ENCODE measurements at regions not wholly inside any gene's neighbourhood (a gene's known extent, or its start where the extent isn't known, plus 50 kb on each side); places are given as distances from the start of the nearest gene placed in this dataset.
"Not testable (repeated sequence)": the region's sequence is repeated elsewhere in the genome, so short reads cannot be mapped to it uniquely, and the experiment has no call there.

DNA sequence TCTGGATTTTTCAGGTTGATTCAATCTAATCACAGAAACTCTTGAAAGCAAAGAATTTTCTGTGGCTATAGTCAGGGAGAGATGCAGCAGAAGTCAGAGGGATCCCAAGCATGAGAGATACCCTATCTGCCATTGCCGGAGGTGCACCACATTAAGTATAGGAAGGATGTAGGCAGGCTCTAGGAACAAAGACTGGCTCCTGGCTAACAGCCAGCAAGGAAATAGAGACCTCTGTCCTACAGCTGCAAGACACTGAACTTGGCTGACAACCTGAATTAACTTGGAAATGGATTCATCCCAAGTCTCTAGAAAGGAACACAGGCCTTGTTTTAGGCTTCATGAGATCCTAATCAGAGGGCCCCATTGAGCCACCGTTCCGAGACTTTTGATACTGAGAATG, 364.9 kb upstream of the FLRT2 start:
- peaks cover 21% of the 10 kb centered on the region for H3K9me3 Mint-ChIP-seq
- H3K36me3 Mint-ChIP-seq (ENCODE audit: low read depth): no peaks in the 10 kb centered on the region
- ATAC-seq (replicated peaks): no peak
- H3K4me1 Mint-ChIP-seq: no peaks in the 10 kb centered on the region
- no peak overlapping the region for H3K4me3 Mint-ChIP-seq
- no peaks in the 10 kb centered on the region for H3K27me3 Mint-ChIP-seq
- no peak overlapping the region for H3K27ac Mint-ChIP-seq

DNA sequence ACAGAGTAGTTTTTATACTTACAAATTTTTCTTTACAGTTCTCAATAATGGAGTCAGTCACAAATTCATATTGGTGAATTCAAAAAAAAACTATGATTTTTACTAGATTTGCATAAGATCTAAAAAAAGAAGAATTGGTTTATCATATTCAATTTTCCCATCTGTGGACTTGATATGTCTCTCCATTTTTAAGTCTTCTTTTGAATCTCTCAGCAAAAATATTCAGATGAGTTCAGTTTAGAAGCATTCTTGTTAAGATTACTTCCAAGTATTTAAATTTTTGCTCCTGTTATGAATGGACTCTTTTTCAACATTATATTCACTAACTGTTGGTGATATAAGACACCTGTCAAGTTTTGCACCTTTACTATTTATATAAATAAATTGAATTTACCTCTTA, 360.6 kb upstream of the FLRT2 start:
- Mint-ChIP-seq H3K36me3 (ENCODE audit: low read depth) (no peaks in the 10 kb centered on the region), H3K9me3 (peaks cover 4% of the 10 kb centered on the region), H3K27me3 (no peaks in the 10 kb centered on the region), H3K27ac (no peak overlapping the region), H3K4me1 (no peaks in the 10 kb centered on the region), H3K4me3 (no peak overlapping the region)
- no peak for ATAC-seq (replicated peaks)

GRCh38 chr14:85172290-85172689, 357.7 kb upstream of the FLRT2 start:
- H3K4me1 Mint-ChIP-seq: no peaks in the 10 kb centered on the region
- no peaks in the 10 kb centered on the region for H3K36me3 Mint-ChIP-seq (ENCODE audit: low read depth)
- H3K9me3 Mint-ChIP-seq: peaks cover 4% of the 10 kb centered on the region
- H3K27me3 Mint-ChIP-seq: no peaks in the 10 kb centered on the region
- no peak overlapping the region for H3K27ac Mint-ChIP-seq
- no peak for ATAC-seq (replicated peaks)
- H3K4me3 Mint-ChIP-seq: no peak overlapping the region

GRCh38 chr14:85172889-85173477, 357.0 kb upstream of the FLRT2 start:
- Mint-ChIP-seq H3K4me1 (no peaks in the 10 kb centered on the region), H3K4me3 (no peak overlapping the region), H3K27me3 (no peaks in the 10 kb centered on the region), H3K36me3 (ENCODE audit: low read depth) (no peaks in the 10 kb centered on the region), H3K27ac (no peak overlapping the region), H3K9me3 (peaks cover 4% of the 10 kb centered on the region)
- ATAC-seq (replicated peaks): no peak

GRCh38 chr14:85175556-85175955, 354.4 kb upstream of the FLRT2 start:
- Mint-ChIP-seq H3K27ac (no peak overlapping the region), H3K27me3 (no peaks in the 10 kb centered on the region), H3K4me1 (no peaks in the 10 kb centered on the region), H3K36me3 (ENCODE audit: low read depth) (no peaks in the 10 kb centered on the region), H3K9me3 (peaks cover 4% of the 10 kb centered on the region), H3K4me3 (no peak overlapping the region)
- no peak for ATAC-seq (replicated peaks)

GRCh38 chr14:85178864-85179263, 351.1 kb upstream of the FLRT2 start:
- Mint-ChIP-seq H3K27ac (no peak overlapping the region), H3K9me3 (peaks cover 6% of the 10 kb centered on the region), H3K4me3 (no peak overlapping the region), H3K4me1 (no peaks in the 10 kb centered on the region), H3K36me3 (ENCODE audit: low read depth) (no peaks in the 10 kb centered on the region), H3K27me3 (no peaks in the 10 kb centered on the region)
- no peak for ATAC-seq (replicated peaks)

- no peak for ATAC-seq (replicated peaks)
- Mint-ChIP-seq H3K36me3 (ENCODE audit: low read depth) (no peaks in the 10 kb centered on the region), H3K9me3 (peaks cover 6% of the 10 kb centered on the region), H3K27ac (no peak overlapping the region), H3K4me3 (no peak overlapping the region), H3K4me1 (no peaks in the 10 kb centered on the region), H3K27me3 (no peaks in the 10 kb centered on the region)
These were observed 349.1 kb upstream of the FLRT2 start for GRCh38 chr14:85180876-85181275.

GRCh38 chr14:85182282-85182681, 347.7 kb upstream of the FLRT2 start:
- Mint-ChIP-seq H3K27me3 (no peaks in the 10 kb centered on the region), H3K4me1 (no peaks in the 10 kb centered on the region), H3K4me3 (no peak overlapping the region), H3K9me3 (peaks cover 3% of the 10 kb centered on the region), H3K36me3 (ENCODE audit: low read depth) (no peaks in the 10 kb centered on the region), H3K27ac (no peak overlapping the region)
- ATAC-seq (replicated peaks): no peak

- peaks cover 7% of the 10 kb centered on the region for H3K9me3 Mint-ChIP-seq
- no peak overlapping the region for H3K27ac Mint-ChIP-seq
- no peak for ATAC-seq (replicated peaks)
These were observed 343.9 kb upstream of the FLRT2 start for GRCh38 chr14:85186082-85186481.

DNA sequence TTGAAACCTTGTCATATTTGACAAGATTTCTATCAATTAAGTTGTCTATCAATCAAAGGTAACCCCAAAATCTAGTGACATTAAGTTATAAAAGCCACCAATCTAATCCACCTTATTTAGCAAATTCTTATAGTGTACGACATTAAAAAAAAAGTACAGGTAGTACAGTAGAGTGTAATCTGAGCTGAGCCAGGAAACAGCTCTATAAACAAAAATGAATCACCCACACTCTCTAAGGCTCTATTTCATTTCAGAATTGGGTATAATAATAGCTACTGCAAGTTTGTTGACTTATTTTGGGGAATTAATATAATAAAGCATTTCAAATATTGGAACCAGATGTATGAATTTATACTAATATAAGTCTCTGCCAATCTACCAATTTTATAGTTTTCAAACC, 342.4 kb upstream of the FLRT2 start:
- Mint-ChIP-seq H3K36me3 (ENCODE audit: low read depth) (no peaks in the 10 kb centered on the region), H3K4me3 (no peak overlapping the region), H3K27ac (no peak overlapping the region), H3K9me3 (peaks cover 4% of the 10 kb centered on the region), H3K4me1 (no peaks in the 10 kb centered on the region), H3K27me3 (no peaks in the 10 kb centered on the region)
- ATAC-seq (replicated peaks): no peak

More at GRCh38 chr14:85186082-85186481, 343.9 kb upstream of the FLRT2 start:
- no peaks in the 10 kb centered on the region for H3K36me3 Mint-ChIP-seq (ENCODE audit: low read depth)
- H3K4me1 Mint-ChIP-seq: no peaks in the 10 kb centered on the region
- H3K4me3 Mint-ChIP-seq: no peak overlapping the region
- no peaks in the 10 kb centered on the region for H3K27me3 Mint-ChIP-seq

DNA sequence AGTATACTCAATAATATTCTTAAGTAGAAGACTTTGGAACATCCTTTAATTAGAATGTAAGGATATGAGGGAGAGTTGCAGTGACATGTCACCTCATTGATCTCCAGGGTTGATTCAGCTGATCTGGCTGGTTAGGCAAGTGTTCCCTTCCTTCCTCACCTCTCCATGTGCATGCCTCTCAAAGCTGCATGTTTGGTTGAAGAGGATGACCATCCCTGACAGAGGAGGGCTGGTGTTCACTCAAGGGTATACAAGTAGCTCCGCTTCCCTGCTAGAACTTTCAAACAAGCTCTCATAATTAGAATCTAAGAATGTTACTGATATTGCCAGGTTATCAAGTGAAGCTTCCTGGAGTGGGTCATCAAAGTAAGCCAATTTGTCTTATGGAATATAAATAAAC, 341.1 kb upstream of the FLRT2 start:
- no peaks in the 10 kb centered on the region for H3K27me3 Mint-ChIP-seq
- H3K27ac Mint-ChIP-seq: no peak overlapping the region
- no peak for ATAC-seq (replicated peaks)
- H3K36me3 Mint-ChIP-seq (ENCODE audit: low read depth): no peaks in the 10 kb centered on the region
- no peak overlapping the region for H3K4me3 Mint-ChIP-seq
- H3K4me1 Mint-ChIP-seq: no peaks in the 10 kb centered on the region
- H3K9me3 Mint-ChIP-seq: peaks cover 4% of the 10 kb centered on the region

GRCh38 chr14:85189253-85189652, 340.7 kb upstream of the FLRT2 start:
- ATAC-seq (replicated peaks); H3K4me1 Mint-ChIP-seq; H3K36me3 Mint-ChIP-seq (ENCODE audit: low read depth); H3K9me3 Mint-ChIP-seq; H3K27me3 Mint-ChIP-seq; H3K27ac Mint-ChIP-seq; H3K4me3 Mint-ChIP-seq: not testable (repeated sequence)

GRCh38 chr14:85190251-85190650, 339.7 kb upstream of the FLRT2 start:
- H3K36me3 Mint-ChIP-seq (ENCODE audit: low read depth): no peaks in the 10 kb centered on the region
- no peak for ATAC-seq (replicated peaks)
- no peak overlapping the region for H3K27ac Mint-ChIP-seq
- H3K9me3 Mint-ChIP-seq: peaks cover 10% of the 10 kb centered on the region
- no peaks in the 10 kb centered on the region for H3K27me3 Mint-ChIP-seq
- H3K4me1 Mint-ChIP-seq: no peaks in the 10 kb centered on the region
- H3K4me3 Mint-ChIP-seq: no peak overlapping the region

DNA sequence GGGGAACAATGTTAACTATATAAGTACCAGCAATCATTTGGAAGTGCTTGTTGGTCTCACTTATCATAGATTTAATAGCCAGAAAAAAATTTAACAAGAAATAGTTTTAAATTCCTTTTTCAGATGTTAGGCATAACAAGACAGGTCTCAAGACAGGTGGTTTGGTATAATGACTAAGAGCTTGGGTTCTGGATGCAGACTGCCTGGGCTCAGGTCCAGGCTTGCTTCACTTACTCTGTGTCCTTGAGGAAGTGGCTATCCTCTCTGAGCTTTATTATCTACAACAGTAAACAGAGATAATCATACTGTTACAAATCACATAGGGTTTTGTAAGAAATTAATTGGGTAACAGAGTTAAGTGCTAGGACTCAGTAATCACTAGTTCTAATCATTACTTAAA, 338.0 kb upstream of the FLRT2 start:
- H3K27me3 Mint-ChIP-seq: no peaks in the 10 kb centered on the region
- H3K36me3 Mint-ChIP-seq (ENCODE audit: low read depth): no peaks in the 10 kb centered on the region
- H3K4me1 Mint-ChIP-seq: no peaks in the 10 kb centered on the region
- H3K9me3 Mint-ChIP-seq: peaks cover 10% of the 10 kb centered on the region
- ATAC-seq (replicated peaks): no peak
- H3K27ac Mint-ChIP-seq: no peak overlapping the region
- no peak overlapping the region for H3K4me3 Mint-ChIP-seq

DNA sequence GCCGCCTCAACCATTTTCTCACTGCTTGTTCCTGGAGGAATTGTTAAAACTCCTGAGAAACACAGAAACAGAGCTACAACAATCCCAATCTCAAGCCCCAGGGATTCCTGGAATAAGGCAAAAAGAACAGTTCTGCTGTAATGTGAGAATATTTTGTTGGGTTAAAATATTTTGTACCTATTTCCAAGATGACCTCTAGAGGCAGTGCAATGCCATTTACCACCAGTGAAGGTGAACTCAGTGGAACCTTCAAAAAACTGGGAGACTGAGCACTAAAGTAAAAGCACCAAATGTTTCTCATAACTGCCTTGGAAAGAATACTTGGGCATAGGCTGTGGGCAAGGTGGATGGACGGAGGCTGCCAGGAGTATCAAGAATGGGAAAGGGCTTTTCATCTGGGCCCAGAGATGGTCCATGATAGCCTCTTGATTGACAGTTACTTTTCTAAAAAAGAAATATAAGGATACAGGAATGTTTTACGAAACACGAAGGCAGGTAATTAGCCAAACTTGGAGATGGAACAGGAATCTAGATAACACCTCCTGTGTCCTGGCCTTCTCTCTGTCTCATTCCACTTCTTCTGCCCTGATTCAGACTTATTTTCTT, 334.0 kb upstream of the FLRT2 start:
- Mint-ChIP-seq H3K9me3 (peaks cover 9% of the 10 kb centered on the region), H3K4me3 (no peak overlapping the region), H3K36me3 (ENCODE audit: low read depth) (no peaks in the 10 kb centered on the region), H3K27ac (no peak overlapping the region), H3K27me3 (no peaks in the 10 kb centered on the region), H3K4me1 (no peaks in the 10 kb centered on the region)
- no peak for ATAC-seq (replicated peaks)

DNA sequence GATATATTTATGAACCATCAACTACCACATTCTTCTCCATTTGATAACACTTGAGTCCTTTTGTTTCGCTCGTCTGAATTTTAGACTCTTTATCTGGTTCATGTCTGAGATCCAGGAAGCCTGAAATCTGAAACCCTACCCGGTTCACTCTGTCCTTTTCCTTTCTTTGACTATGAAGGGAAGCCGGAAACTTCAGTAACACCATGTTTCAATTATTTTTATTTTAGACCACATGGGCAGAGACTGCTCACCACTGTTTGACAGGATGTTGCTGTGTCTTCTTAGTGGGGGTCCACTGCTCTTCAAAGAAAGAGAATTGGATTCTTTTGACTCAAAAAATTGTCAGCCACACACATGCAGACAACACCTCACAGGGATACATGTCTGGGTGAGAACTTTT, 331.9 kb upstream of the FLRT2 start:
- H3K27me3 Mint-ChIP-seq: no peaks in the 10 kb centered on the region
- no peak overlapping the region for H3K27ac Mint-ChIP-seq
- no peaks in the 10 kb centered on the region for H3K4me1 Mint-ChIP-seq
- peaks cover 9% of the 10 kb centered on the region for H3K9me3 Mint-ChIP-seq
- H3K4me3 Mint-ChIP-seq: no peak overlapping the region
- H3K36me3 Mint-ChIP-seq (ENCODE audit: low read depth): no peaks in the 10 kb centered on the region
- no peak for ATAC-seq (replicated peaks)
